Pancreas (tissue), 10 donors: ENCODE measurements at regions not wholly inside any gene's neighbourhood (a gene's known extent, or its start where the extent isn't known, plus 50 kb on each side); places are given as distances from the start of the nearest gene placed in this dataset.

Experiments used
- ATAC-seq, 4 donors: fragments of 200-7000 bp; cut with Tn5 transposase; one replicate each; pipeline versions ENCODE4 v1.8.0 to v1.9.1; 2020; ENCODE audit warnings: mild to moderate bottlenecking in 4 of 4, moderate library complexity in 4 of 4
- DNase-seq, 6 donors: peaks; one replicate each; pipeline ENCODE4 v3.0.0-alpha.2; 2020
- FAIRE-seq: peaks from 2 replicates; lab custom pipeline; 2012; peaks lifted over from hg19 to GRCh38; lab: Jason Lieb, UNC
- H3K27ac ChIP-seq, 4 donors: fragments of 200-600 bp; sonication (generic); 1 replicate in 3 of 4; 2 replicates in 1 of 4; pipeline versions ENCODE4 v1.5.0 to v1.8.0; 2020
- H3K27me3 ChIP-seq, 4 donors: fragments of 200-600 bp; one replicate each; pipeline ENCODE4 v1.8.0; 2021
- H3K36me3 ChIP-seq, 3 donors: fragments of 200-600 bp; sonication (generic) in 1 of 3; one replicate each; pipeline versions ENCODE4 v1.5.0 to v1.8.0; 2020 to 2021
- H3K4me1 ChIP-seq, 3 donors: fragments of 200-600 bp; one replicate each; pipeline ENCODE4 v1.8.0; 2021
- H3K4me3 ChIP-seq, 4 donors: fragments of 200-600 bp; sonication (generic) in 2 of 4; one replicate each; pipeline versions ENCODE4 v1.5.0 to v1.8.0; 2020 to 2021
- H3K9me3 ChIP-seq, 4 donors: fragments of 200-600 bp; one replicate each; pipeline ENCODE4 v1.8.0; 2021
- WGBS, 2 donors: extraction: QIAGEN DNeasy Blood & Tissue Kit; methylation state at CpG; one replicate each; pipeline ENCODE4 v1.1.7; 2013; 5-methylcytosine and 5-hydroxymethylcytosine counted together
- intact Hi-C, 3 donors: fragments of 100-400 bp; cut with DNase I; formaldehyde crosslinking; loops; one replicate each; pipeline versions ENCODE4 v1.11.1 to v1.14.2; 2022
- TF ChIP-seq, protein P1 (sequence below), 4 donors: fragments of 200-600 bp; sonication (generic) in 3 of 4; IDR thresholded peaks; one replicate each; pipeline versions ENCODE4 v1.5.0 to v1.8.0; 2021; ENCODE audit warnings: antibody characterized with exemption in 4 of 4
- donor health status: healthy with polysubstance abuse.
- donor health status: DM: no; HTN: no; CAD: no; lungs with moderate emphysema.
- donor health status: DM: no; HTN: no; CAD: no.
- donor health status: control.
- donor health status: control.
- donor health status: Bipolar disorder and iron deficiency.
- donor health status: DM: yes; HTN: yes; CAD: no.
- donor health status: DM: no; HTN: no; CAD: no.
- donor health status: DM: no; HTN: no; CAD: no.
- donor health status: DM: yes; HTN: yes; CAD: no.

DNA sequence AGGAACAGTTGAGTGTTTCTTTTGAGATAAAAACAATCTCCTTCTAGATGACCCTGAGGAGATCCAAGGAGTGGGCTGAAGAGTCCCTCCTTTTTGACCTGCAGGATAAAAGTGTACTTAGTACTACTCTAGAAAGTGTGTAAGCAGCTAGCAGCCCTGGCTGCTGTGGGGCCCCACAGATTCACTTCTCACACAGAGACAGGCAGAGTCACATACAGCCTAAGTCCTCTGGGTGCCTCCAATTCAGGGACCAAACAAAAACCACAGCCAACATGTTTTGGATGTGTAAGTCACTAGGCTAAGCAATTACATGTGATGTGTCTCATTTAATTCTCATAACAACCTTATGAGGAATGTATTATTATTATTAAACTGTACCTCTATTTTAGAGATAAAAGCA is 97.1 kb downstream of the TMEM100 start:
- no peaks in the 10 kb centered on the region for H3K36me3 ChIP-seq
- no peak overlapping the region for H3K4me3 ChIP-seq
- H3K9me3 ChIP-seq = no peaks in the 10 kb centered on the region
- H3K27me3 ChIP-seq = no peaks in the 10 kb centered on the region
- DNase-seq (no peak), ATAC-seq (no peak), FAIRE-seq (no peak)
- intact Hi-C loops = no loop called here
- TF ChIP-seq, protein P1, sequence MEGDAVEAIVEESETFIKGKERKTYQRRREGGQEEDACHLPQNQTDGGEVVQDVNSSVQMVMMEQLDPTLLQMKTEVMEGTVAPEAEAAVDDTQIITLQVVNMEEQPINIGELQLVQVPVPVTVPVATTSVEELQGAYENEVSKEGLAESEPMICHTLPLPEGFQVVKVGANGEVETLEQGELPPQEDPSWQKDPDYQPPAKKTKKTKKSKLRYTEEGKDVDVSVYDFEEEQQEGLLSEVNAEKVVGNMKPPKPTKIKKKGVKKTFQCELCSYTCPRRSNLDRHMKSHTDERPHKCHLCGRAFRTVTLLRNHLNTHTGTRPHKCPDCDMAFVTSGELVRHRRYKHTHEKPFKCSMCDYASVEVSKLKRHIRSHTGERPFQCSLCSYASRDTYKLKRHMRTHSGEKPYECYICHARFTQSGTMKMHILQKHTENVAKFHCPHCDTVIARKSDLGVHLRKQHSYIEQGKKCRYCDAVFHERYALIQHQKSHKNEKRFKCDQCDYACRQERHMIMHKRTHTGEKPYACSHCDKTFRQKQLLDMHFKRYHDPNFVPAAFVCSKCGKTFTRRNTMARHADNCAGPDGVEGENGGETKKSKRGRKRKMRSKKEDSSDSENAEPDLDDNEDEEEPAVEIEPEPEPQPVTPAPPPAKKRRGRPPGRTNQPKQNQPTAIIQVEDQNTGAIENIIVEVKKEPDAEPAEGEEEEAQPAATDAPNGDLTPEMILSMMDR (IDR thresholded peaks at IDR 0.05) = no peak
- no peak overlapping the region for H3K27ac ChIP-seq
- no peaks in the 10 kb centered on the region for H3K4me1 ChIP-seq

DNA sequence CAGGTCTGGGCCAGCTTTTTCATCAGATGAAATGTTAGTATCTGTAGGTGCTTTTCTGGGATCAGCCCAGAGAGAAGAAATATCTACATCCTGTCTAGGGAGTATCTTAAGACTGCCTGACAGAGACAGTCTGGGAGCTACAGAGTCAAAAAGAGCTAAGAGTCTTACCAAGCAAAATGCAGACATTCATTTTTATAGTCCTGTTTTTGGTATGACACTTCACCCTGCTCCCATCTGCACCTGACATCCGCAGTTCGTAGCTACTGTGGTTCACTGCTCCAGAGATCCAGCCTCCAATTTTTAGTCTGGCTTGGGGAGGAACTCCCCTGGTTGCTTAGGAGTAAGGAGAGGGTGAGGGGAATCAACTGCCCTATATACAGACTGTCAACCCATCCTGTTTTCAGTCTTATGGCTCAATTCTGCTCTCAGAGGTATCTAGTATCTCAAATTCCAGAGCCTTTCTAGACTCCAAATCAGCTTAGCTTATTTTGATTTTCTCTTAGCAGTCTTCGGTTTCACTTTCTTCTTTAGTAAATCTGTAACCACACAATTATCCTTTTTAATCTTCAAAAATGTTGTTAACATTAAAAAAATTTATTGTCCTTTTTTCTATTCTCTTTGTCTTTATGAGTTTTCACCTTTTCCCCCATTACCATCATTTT is 97.8 kb downstream of the TMEM100 start:
- no peak for ATAC-seq
- Histone ChIP-seq H3K9me3 (no peaks in the 10 kb centered on the region), H3K4me3 (no peak overlapping the region), H3K4me1 (no peaks in the 10 kb centered on the region), H3K27me3 (no peaks in the 10 kb centered on the region), H3K27ac (no peak overlapping the region), H3K36me3 (no peaks in the 10 kb centered on the region)
- FAIRE-seq = no peak
- intact Hi-C loops = no loop called here
- 56 to 72% methylated on average over 3 of the region's 3 CpGs for WGBS, 2 donors
- TF ChIP-seq, protein P1 (IDR thresholded peaks at IDR 0.05) = no peak
- no peak for DNase-seq

DNA sequence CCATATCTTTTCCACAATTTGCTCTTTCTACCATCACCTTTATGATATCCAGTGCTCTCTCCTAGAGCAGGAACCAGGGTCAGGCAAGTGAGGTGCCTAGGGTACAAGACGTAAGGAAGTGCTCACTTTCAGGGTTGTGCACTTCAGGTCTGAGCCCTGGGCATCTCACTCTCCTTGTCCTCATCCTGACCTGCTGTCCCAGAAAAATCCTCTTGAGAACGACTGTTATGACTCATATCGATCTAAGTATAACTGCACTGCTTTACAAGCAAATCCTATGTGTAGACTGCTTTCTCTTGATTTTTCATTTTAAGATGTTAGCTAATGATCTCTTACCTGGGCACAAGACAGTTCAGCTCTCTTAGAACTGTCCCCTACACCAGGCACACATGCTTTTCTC is 100.1 kb downstream of the TMEM100 start:
- TF ChIP-seq, protein P1 (IDR thresholded peaks at IDR 0.05) = no peak
- H3K27me3 ChIP-seq = no peaks in the 10 kb centered on the region
- FAIRE-seq (no peak), ATAC-seq (no peak), DNase-seq (no peak)
- H3K4me3 ChIP-seq = no peak overlapping the region
- H3K4me1 ChIP-seq = no peaks in the 10 kb centered on the region
- WGBS, 2 donors = 55 to 66% methylated on average over 3 of the region's 3 CpGs
- H3K9me3 ChIP-seq = no peaks in the 10 kb centered on the region
- no peaks in the 10 kb centered on the region for H3K36me3 ChIP-seq
- H3K27ac ChIP-seq = no peak overlapping the region
- intact Hi-C loops = no loop called here

DNA sequence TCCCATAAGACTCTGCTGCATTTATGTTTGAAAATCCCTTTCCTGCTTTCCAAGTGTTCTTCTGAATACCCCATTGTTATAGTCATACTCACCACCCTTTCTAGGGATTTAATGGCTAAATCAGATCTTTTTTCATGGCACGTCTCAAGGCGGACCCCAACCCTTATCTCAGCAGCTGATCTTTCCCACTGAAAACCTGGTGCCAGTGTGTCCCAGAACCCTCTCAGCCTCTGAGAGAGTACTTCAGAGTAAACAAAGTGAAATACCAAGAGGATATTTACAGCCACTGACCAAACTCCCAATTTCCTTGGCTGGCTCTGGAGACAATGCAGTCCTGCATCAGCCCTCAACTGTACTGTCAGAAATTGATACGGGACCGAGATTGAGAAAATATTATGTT is 101.7 kb downstream of the TMEM100 start:
- 43 to 60% methylated on average over 4 of the region's 4 CpGs for WGBS, 2 donors
- no peak for ATAC-seq
- Histone ChIP-seq H3K4me3 (no peak overlapping the region), H3K36me3 (no peaks in the 10 kb centered on the region), H3K27ac (no peak overlapping the region), H3K4me1 (no peaks in the 10 kb centered on the region), H3K9me3 (no peaks in the 10 kb centered on the region), H3K27me3 (no peaks in the 10 kb centered on the region)
- intact Hi-C loops = no loop called here
- DNase-seq = no peak
- TF ChIP-seq, protein P1 (IDR thresholded peaks at IDR 0.05) = no peak
- FAIRE-seq = no peak

DNA sequence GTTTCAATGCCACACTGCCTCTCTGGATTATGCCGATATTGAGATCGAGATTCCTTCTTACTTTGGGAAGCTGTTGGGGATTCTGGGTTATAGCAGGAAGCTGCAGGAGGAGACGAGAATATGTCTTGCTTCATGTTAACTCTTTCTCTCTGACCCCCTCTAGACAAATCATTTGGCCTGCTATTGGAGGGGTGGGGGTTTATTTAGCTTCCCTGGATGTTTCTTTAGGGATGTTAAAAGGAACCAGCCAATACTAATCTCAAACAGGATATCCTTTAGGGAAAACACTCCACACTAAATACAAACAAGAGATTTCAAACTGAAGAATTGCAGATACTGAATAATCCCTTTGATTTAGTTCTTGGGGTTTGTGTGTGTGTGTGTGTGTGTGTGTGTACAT is 102.6 kb downstream of the TMEM100 start:
- H3K27me3 ChIP-seq = no peaks in the 10 kb centered on the region
- H3K4me1 ChIP-seq = no peaks in the 10 kb centered on the region
- WGBS, 2 donors = 64% methylated on average over 3 of the region's 3 CpGs
- H3K27ac ChIP-seq = no peak overlapping the region
- H3K4me3 ChIP-seq = no peak overlapping the region
- no peaks in the 10 kb centered on the region for H3K36me3 ChIP-seq
- TF ChIP-seq, protein P1 (IDR thresholded peaks at IDR 0.05) = no peak
- no peaks in the 10 kb centered on the region for H3K9me3 ChIP-seq
- DNase-seq (no peak), ATAC-seq (no peak), FAIRE-seq (no peak)
- intact Hi-C loops = no loop called here
